Left renal pelvis (tissue), 4 donors: ENCODE measurements at regions not wholly inside any gene's neighbourhood (a gene's known extent, or its start where the extent isn't known, plus 50 kb on each side); places are given as distances from the start of the nearest gene placed in this dataset.
"Not testable (repeated sequence)": the region's sequence is repeated elsewhere in the genome, so short reads cannot be mapped to it uniquely, and the experiment has no call there.

Source experiments
- DNase-seq, 4 donors: peaks; one replicate each; pipeline ENCODE4 v3.0.0-alpha.2; 2013; ENCODE audit warnings: low read depth in 4 of 4, low spot score in 3 of 4

- DNase-seq, result not testable (repeated sequence)
These were observed 121.8 kb downstream of the NPIPB11 start for GRCh38 chr16:29284723-29285122.

GRCh38 chr16:29284159-29284558 lies 122.4 kb downstream of the NPIPB11 start:
- not testable (repeated sequence) for DNase-seq

- DNase-seq, result not testable (repeated sequence)
These were observed 128.2 kb downstream of the NPIPB11 start for GRCh38 chr16:29278097-29278871.

- not testable (repeated sequence) for DNase-seq
These were observed 130.1 kb downstream of the NPIPB11 start for GRCh38 chr16:29276446-29276845.

- DNase-seq, result not testable (repeated sequence)
These were observed 132.2 kb downstream of the NPIPB11 start for GRCh38 chr16:29274055-29275035.

- DNase-seq, result not testable (repeated sequence)
These were observed 133.0 kb downstream of the NPIPB11 start for GRCh38 chr16:29273298-29274054.

GRCh38 chr16:29271721-29272675 lies 134.5 kb downstream of the NPIPB11 start:
- DNase-seq, result not testable (repeated sequence)

- DNase-seq, result not testable (repeated sequence)
These were observed 135.6 kb downstream of the NPIPB11 start for GRCh38 chr16:29270923-29271322.

- not testable (repeated sequence) for DNase-seq
These were observed 136.5 kb downstream of the NPIPB11 start for GRCh38 chr16:29270033-29270432.

GRCh38 chr16:29269192-29269811 lies 137.2 kb downstream of the NPIPB11 start:
- not testable (repeated sequence) for DNase-seq

- not testable (repeated sequence) for DNase-seq
These were observed 137.7 kb downstream of the NPIPB11 start for GRCh38 chr16:29268785-29269191.

GRCh38 chr16:29268348-29268747 lies 138.2 kb downstream of the NPIPB11 start:
- not testable (repeated sequence) for DNase-seq

GRCh38 chr16:29267891-29268290 lies 138.6 kb downstream of the NPIPB11 start:
- DNase-seq, result not testable (repeated sequence)

- not testable (repeated sequence) for DNase-seq
These were observed 139.4 kb downstream of the NPIPB11 start for GRCh38 chr16:29267055-29267619.

GRCh38 chr16:29266612-29267011 lies 139.9 kb downstream of the NPIPB11 start:
- DNase-seq, result not testable (repeated sequence)

- peak in 1 of 4 donors; percentile 34 for DNase-seq
These were observed 141.2 kb downstream of the NPIPB11 start for GRCh38 chr16:29265255-29265853.

- DNase-seq, result not testable (repeated sequence)
These were observed 142.3 kb downstream of the NPIPB11 start for GRCh38 chr16:29264080-29264837.
